ENCODE measurements at regions not wholly inside any gene's neighbourhood (a gene's known extent, or its start where the extent isn't known, plus 50 kb on each side); places are given as distances from the start of the nearest gene placed in this dataset.

GRCh38 chr14:36465178-36465577 is 54.9 kb downstream of the NKX2-1 start:
- TF ChIP-seq CTCF (IDR thresholded peaks at IDR 0.05) (no peak), POLR2A (IDR thresholded peaks at IDR 0.05) (no peak)
